Stromal cell of bone marrow (primary cell): ENCODE measurements at regions not wholly inside any gene's neighbourhood (a gene's known extent, or its start where the extent isn't known, plus 50 kb on each side); places are given as distances from the start of the nearest gene placed in this dataset.

Experiments used
- DNase-seq: peaks from one replicate; pipeline ENCODE4 v3.0.0-alpha.2; 2012; ENCODE audit warnings: low read depth

DNA sequence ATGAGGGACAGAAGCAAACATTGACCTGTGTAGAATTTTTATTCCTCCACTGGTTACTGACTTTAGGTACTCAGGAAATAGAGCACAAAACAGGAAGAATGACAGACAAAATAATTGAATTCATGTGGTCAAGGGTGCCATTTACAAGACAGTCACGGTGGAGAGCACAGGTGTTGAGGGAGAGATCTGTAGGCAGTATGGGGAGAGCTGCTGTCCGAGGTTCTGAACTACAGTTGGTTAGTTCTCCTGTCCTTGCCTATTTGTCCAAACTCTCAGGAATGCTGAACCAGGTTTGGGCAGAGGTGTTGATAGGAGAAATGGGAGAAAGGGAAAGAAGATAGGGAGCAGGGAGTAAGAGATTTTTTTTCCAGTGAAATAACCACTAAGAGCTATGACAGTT is 178.5 kb upstream of the ZBTB20 start:
- DNase-seq: no peak

GRCh38 chr3:115330430-115330829 is 183.3 kb upstream of the ZBTB20 start:
- peak; percentile 40 for DNase-seq

- DNase-seq: no peak
These were observed 185.9 kb upstream of the ZBTB20 start for GRCh38 chr3:115332998-115333397.

DNA sequence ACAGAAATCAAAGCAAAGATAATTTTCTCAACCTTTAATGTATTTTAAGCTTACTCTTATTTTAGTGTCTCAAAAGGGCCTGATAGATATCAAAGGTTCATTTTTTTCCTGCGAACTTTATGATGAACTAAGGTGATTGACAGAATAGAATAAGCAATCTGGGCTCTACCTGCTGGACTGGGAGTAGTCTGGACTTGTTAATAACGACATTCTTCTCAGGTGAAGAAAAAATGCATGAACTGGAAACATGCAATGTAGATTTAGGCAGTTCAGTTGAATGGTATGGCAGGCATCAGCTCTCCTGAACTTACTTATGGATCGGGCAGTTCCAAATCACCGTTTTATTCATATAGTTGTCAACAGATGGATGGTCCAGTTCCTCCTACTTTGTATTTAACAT is 189.7 kb upstream of the ZBTB20 start:
- no peak for DNase-seq

DNA sequence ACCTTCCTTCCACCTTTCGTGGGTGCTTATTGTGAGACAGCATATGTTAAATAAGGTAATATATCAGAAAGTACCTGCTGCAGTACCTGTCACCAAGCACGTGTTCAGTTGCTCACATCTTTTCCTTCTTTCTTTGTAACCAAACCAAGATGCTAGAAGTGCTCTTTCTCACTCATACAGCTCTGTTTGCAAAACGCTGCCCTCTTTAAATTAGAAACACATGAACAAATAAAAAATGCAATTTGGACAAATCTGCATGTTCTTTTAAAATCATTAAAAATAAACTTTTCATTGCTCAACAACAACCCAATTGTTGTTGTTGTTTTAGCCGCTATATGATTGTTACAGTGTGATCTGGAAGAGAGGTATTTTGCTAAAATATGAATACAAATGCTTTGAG is 193.5 kb upstream of the ZBTB20 start:
- no peak for DNase-seq

- peak; percentile 63 for DNase-seq
These were observed 194.1 kb upstream of the ZBTB20 start for GRCh38 chr3:115341208-115341607.

DNA sequence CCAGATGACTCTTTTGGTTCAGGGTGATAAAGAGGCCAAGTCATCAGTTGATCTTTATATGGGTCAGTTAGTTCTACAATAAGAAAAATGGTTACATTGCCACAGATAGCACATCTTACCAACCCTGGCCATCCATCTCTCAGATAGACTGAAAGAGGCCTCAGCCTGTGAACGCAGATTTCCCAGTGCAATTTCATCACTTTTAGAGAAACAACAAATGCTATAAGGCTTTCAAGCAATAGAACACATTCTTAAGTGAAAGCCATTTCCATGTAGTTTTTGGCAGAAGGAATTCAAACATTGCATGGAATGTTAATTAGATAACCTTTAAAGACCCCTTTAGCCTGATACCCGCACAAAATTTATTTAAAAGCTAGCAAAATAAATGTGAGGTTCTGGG is 200.6 kb upstream of the ZBTB20 start:
- no peak for DNase-seq

- no peak for DNase-seq
These were observed 201.3 kb upstream of the ZBTB20 start for GRCh38 chr3:115348412-115348811.

- DNase-seq: no peak
These were observed 202.1 kb upstream of the ZBTB20 start for GRCh38 chr3:115348951-115349745.

- no peak for DNase-seq
These were observed 203.5 kb upstream of the ZBTB20 start for GRCh38 chr3:115350606-115351005.

DNA sequence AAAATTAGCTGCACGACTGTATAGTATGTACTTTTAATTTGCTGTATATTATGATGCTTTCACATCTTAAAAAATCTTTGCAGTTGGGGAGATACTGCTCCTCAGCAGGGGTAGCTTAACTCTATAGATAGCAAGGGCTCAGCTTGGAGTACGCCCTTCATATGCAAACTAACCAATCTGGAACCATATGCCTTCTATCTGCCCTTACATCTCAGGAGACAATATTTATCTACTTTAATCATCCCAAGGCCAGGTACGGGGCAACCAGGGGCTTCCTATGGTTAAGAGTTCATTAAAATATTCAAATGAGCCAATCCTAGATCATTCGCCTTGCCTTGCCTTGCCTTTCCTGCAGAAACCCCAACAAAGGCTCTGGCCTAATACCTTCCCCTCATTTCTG is 204.1 kb upstream of the ZBTB20 start:
- no peak for DNase-seq

- DNase-seq: no peak
These were observed 206.9 kb upstream of the ZBTB20 start for GRCh38 chr3:115354010-115354409.

- DNase-seq: no peak
These were observed 210.4 kb upstream of the ZBTB20 start for GRCh38 chr3:115357456-115357855.

GRCh38 chr3:115359536-115359935 is 212.4 kb upstream of the ZBTB20 start:
- no peak for DNase-seq

DNA sequence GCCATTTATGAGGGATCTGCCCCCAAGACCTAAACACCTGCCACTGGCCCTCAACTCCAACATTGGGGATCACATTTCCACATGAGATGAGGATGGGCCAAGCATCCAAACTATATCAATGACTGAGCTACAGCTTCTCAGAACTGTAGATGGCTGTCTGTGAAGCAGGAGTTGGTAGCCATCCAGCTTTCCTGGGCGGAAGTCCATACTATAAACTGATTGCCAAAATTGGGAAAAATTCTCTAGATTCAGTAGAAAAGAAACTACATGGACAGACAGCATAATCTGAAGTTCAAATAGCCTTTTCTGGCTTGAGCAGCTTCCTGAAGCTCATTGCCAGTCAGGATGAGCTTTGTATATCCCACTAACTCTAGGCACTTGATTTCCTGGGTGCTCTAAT is 214.7 kb upstream of the ZBTB20 start:
- DNase-seq: no peak

DNA sequence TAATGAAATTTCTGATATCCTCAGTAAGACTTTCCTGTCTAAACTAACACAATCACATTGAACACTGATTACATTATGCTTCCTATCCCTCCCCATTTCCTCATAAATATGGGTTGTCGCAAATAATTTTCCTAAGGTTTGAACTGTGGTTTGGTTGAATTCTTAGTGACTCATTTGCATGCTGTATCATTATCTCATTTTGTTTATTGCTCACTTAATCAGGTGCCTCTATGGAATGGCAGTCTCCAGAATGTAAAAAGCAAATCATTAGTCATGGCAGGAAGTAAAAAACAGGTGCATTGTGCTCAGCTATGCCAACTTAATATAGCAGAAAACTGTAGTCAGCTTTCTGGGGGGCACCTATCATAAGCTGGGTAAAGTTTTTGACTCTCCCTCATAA is 216.0 kb upstream of the ZBTB20 start:
- no peak for DNase-seq

- no peak for DNase-seq
These were observed 221.9 kb upstream of the ZBTB20 start for GRCh38 chr3:115369021-115369420.

DNA sequence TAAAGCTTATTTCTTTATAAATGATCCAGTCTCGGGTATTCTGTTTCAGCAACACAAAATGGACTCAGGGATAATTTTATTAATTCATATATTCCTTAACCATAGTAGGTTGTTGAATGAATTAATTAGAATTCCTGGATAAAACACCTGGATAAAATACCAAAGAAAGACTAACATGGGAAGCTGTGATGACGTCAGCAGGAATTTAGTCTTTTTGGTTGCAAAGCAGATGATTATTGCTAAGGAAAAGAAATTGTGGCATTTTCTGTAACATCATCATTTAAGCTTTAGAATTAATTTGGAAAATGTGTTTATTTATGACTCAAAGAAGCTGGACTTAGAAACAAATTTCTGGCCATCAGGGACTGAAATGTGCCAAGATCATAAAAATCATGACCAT is 228.3 kb upstream of the ZBTB20 start:
- no peak for DNase-seq

- no peak for DNase-seq
These were observed 233.9 kb upstream of the ZBTB20 start for GRCh38 chr3:115380883-115381572.

DNA sequence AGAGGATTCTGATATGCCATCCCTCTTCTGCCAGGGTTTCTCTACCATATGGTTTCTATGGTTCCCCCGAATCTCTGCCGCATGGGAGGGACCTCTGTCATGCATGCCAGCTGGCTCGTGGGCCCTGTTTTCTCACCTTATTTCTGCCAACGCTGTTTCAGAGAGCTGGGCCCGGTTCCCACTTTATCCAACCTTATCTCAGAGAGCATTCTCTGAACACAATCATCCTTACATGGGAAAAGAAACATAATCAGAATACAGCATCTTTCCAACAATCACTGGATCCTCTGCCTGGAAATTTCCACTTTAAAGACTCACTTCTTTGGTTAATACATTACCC is 234.5 kb upstream of the ZBTB20 start:
- DNase-seq: no peak

GRCh38 chr3:115381931-115382330 is 234.8 kb upstream of the ZBTB20 start:
- DNase-seq: no peak

DNA sequence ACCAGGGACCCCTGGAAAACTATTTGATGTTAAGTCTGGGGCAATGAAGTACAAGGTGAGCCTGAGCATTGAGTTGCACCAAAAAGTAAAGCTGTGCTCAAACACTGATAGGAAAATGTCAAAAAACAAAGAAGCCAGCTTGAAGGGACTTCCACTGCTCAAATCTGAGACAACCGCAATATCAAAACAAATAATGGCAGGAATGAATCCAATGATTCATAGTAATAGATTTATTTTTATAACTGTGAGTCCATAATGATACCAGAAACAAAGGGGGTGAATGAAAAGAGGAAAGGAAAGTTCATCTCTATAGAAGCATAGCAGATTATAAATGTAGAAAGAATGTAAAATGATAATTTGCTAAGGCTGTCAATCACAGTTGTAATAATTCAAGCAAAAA is 237.3 kb upstream of the ZBTB20 start:
- no peak for DNase-seq

DNA sequence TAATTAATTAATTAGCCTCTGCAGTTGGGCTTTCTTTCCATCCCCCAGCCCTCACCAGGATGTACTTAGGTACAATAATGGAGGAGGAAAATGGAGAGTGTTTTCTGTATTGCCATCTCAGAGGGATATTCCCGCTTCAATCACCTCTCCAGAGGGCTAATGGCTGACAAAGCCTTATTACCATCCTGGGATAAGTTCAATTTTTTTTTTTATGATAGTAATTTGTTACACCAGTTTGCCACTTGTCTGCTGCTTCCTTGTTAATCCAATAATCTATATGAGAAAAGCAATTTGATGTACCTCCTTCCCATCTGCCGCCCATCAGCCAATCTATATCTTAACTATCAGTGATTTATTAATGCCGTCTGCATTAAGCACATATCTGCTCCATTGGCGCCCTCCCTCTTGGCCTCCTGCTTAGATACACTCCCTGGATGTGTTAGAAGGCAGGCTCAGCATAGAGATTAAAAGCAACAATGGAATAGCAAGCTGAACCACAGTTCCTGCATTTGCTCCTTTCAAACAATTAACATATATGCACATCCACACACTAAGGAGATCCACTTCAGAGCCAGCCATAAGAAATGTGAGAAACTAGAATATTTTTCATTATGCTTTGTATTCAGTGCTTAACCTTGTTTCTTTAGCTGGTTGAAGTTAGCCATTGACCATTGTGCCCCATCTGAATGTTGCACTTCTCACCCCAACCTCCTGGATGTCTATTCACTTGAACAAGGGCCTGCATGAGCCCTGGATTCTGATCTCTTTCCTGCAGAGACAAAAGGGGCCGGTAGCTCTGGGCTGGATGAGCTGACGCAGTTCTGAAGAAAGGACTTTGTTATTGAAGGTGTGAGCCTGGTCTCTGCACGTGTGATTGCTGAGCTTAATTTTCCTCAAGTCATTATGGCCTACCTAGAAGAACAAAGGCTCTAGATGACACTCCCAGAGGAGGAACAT is 237.3 kb upstream of the GAP43 start:
- DNase-seq: no peak
